ENCODE measurements at regions not wholly inside any gene's neighbourhood (a gene's known extent, or its start where the extent isn't known, plus 50 kb on each side); places are given as distances from the start of the nearest gene placed in this dataset.

DNA sequence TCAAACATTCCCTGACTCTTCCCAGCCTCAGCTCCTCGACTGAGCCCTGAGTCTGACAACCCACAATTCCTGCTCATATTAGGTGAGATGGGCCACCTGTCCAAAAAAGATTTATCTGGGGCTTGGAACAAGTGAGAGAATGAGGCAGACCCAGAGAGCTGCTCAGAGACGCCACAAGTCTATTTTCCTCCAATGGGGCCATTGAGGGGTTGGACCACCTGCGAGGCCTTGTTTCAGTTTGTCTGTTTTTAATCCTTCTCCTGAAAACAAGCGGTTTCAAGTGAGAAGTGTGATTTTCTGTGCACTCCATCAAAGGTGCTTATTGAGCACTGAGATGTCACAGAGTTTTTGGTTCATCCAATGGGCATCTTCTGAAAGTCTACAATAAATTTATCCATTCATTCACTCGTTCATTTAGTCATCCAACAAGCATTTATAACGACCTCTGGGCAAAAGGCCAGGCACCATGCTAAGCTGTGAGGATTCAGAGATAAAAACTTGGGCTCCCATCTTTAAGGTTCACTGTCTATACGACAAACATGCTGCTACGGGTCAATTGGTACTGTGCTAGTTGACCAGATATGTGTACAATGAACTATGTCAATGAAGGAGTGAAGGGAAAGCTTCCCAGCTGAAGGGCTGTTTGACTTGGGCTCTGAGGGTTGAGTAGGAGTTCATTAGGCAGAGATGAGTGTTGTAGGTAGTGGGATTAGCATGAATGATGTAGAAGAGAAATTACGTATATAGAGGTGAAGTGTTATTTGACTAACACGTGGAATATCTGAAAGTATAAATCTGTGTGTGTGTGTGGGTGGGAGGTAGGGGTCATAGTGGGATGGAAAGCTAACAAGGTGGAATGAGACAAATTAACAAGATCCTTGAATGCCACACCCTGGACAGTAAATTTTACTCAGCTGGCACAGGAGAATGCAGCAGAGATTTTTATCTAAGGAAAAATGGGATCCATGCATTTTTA is 168.9 kb downstream of the MIAT start:
- H3K9ac ChIP-seq (ENCODE audit: low read length), result no peak overlapping the region
- WGBS (ENCODE audit: extremely low coverage, insufficient coverage, low lambda C conversion rate), result 100% methylated on average over 2 of the region's 10 CpGs

DNA sequence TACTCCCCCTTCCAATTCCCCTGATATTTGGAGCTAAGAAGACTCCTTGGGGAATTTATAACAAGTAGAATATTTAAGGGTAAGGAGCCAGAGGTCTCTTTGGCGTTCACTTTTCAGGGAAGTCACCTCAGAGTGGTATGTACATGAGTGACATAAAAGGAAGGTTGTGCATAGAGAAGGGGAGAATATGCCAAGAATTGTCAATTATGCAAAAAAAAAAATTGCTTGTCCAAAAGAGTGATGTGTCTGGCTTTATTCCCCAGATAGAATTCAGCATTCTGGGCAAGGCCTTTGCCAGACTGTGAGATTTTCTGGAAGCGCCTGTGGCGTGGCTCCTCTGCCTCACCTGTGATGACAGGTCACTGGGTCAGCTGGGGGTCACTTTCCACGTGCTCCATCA is 170.2 kb downstream of the MIAT start:
- Histone ChIP-seq H3K36me3 (ENCODE audit: control insufficient read depth, insufficient read depth, low read length) (no peaks in the 10 kb centered on the region), H3K56ac (ENCODE audit: low read length) (no peak overlapping the region), H3K23ac (ENCODE audit: low read length) (no peak overlapping the region), H3K18ac (ENCODE audit: low read length) (no peak overlapping the region), H3K9ac (ENCODE audit: low read length) (no peak overlapping the region), H4K5ac (ENCODE audit: low read length) (no peak overlapping the region), H3K4me2 (ENCODE audit: low read length) (no peak overlapping the region), H3K27me3 (ENCODE audit: insufficient read depth, low read length, poor library complexity) (no peaks in the 10 kb centered on the region), H3K4ac (ENCODE audit: low read depth, low read length) (no peak overlapping the region), H4K8ac (ENCODE audit: low read depth, low read length) (no peak overlapping the region), H3K4me1 (ENCODE audit: control insufficient read depth, low read depth, low read length) (no peaks in the 10 kb centered on the region), H2AK5ac (ENCODE audit: low read length) (no peak overlapping the region), H3K79me2 (ENCODE audit: control insufficient read depth, insufficient read depth, low read length) (no peaks in the 10 kb centered on the region), H3K27ac (ENCODE audit: low read depth, low read length) (no peak overlapping the region), H2BK15ac (replicated peaks; ENCODE audit: low read depth) (no peak overlapping the region), H3K4me3 (ENCODE audit: low read length) (no peak overlapping the region), H2BK5ac (ENCODE audit: low read length) (no peak overlapping the region), H3K79me1 (ENCODE audit: low read length) (no peaks in the 10 kb centered on the region), H2BK120ac (ENCODE audit: low read depth, low read length) (no peak overlapping the region)
- no peak for DNase-seq
- WGBS (ENCODE audit: extremely low coverage, insufficient coverage, low lambda C conversion rate), result no CpG with 5 or more reads among the region's 4 CpGs

More for the DNA sequence above, 168.9 kb downstream of the MIAT start:
- Histone ChIP-seq H3K27ac (ENCODE audit: low read depth, low read length) (no peak overlapping the region), H4K5ac (ENCODE audit: low read length) (no peak overlapping the region), H3K18ac (ENCODE audit: low read length) (no peak overlapping the region), H2BK15ac (replicated peaks; ENCODE audit: low read depth) (no peak overlapping the region), H3K4me3 (ENCODE audit: low read length) (no peak overlapping the region), H3K36me3 (ENCODE audit: control insufficient read depth, insufficient read depth, low read length) (no peaks in the 10 kb centered on the region), H3K56ac (ENCODE audit: low read length) (no peak overlapping the region), H3K79me2 (ENCODE audit: control insufficient read depth, insufficient read depth, low read length) (no peaks in the 10 kb centered on the region), H2BK120ac (ENCODE audit: low read depth, low read length) (no peak overlapping the region), H3K4ac (ENCODE audit: low read depth, low read length) (no peak overlapping the region), H4K8ac (ENCODE audit: low read depth, low read length) (no peak overlapping the region), H3K4me2 (ENCODE audit: low read length) (no peak overlapping the region), H3K4me1 (ENCODE audit: control insufficient read depth, low read depth, low read length) (no peaks in the 10 kb centered on the region), H3K23ac (ENCODE audit: low read length) (no peak overlapping the region), H2AK5ac (ENCODE audit: low read length) (no peak overlapping the region), H3K27me3 (ENCODE audit: insufficient read depth, low read length, poor library complexity) (no peaks in the 10 kb centered on the region), H3K79me1 (ENCODE audit: low read length) (no peaks in the 10 kb centered on the region), H2BK5ac (ENCODE audit: low read length) (no peak overlapping the region)
- DNase-seq, result no peak

DNA sequence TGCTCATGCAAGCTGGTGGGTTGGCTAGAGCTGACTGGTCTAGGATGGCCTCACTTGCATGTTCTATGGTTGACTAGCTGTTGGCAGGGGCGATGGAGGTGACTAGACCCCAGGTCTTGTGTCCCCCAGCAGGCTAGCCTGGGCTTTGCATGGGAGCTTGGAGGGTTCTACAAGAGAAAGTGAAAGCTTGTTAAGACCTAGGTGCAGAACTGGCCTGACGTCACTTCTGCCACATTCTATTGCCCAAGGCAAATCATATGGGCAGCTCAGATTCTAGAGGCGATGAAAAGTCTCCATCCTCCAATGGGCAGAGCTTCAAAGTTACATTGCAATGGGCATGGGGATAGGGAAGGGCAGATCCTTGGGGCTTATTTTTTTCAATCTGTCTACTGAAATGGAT is 170.9 kb downstream of the MIAT start:
- no peak overlapping the region for H2BK5ac ChIP-seq (ENCODE audit: low read length)
- no peak overlapping the region for H3K27ac ChIP-seq (ENCODE audit: low read depth, low read length)
- H3K4me1 ChIP-seq (ENCODE audit: control insufficient read depth, low read depth, low read length), result no peaks in the 10 kb centered on the region
- no peak overlapping the region for H3K23ac ChIP-seq (ENCODE audit: low read length)
- H2BK120ac ChIP-seq (ENCODE audit: low read depth, low read length), result no peak overlapping the region
- H3K79me2 ChIP-seq (ENCODE audit: control insufficient read depth, insufficient read depth, low read length), result no peaks in the 10 kb centered on the region
- no peak overlapping the region for H3K9ac ChIP-seq (ENCODE audit: low read length)
- no peak overlapping the region for H2BK15ac ChIP-seq (replicated peaks; ENCODE audit: low read depth)
- no peak overlapping the region for H3K18ac ChIP-seq (ENCODE audit: low read length)
- DNase-seq, result no peak
- H3K79me1 ChIP-seq (ENCODE audit: low read length), result no peaks in the 10 kb centered on the region
- no CpG with 5 or more reads among the region's 3 CpGs for WGBS (ENCODE audit: extremely low coverage, insufficient coverage, low lambda C conversion rate)
- no peak overlapping the region for H3K4me2 ChIP-seq (ENCODE audit: low read length)
- H3K56ac ChIP-seq (ENCODE audit: low read length), result no peak overlapping the region
- no peaks in the 10 kb centered on the region for H3K27me3 ChIP-seq (ENCODE audit: insufficient read depth, low read length, poor library complexity)
- H2AK5ac ChIP-seq (ENCODE audit: low read length), result no peak overlapping the region
- H3K4ac ChIP-seq (ENCODE audit: low read depth, low read length), result no peak overlapping the region
- no peak overlapping the region for H3K4me3 ChIP-seq (ENCODE audit: low read length)
- no peaks in the 10 kb centered on the region for H3K36me3 ChIP-seq (ENCODE audit: control insufficient read depth, insufficient read depth, low read length)
- H4K5ac ChIP-seq (ENCODE audit: low read length), result no peak overlapping the region
- no peak overlapping the region for H4K8ac ChIP-seq (ENCODE audit: low read depth, low read length)

DNA sequence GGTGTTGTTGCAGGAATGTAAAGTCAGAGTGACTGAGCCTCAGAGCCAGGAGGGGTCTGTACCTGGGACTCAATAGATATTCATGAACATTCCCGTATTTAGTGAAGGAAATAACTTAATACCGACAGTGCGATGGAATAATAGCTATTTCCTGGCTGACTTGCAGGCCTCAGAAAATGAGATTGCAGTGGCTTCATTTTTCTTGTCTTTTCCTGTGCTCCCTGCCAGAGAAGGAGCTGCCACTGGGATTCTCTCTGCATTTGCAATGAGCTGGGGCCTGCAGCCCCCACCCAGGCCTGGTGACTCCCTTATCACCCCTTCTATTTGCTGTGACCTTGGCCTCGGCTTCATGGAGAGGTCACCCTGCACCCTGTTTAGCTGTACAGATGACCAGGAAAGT is 173.4 kb downstream of the MIAT start:
- DNase-seq, result no peak

DNA sequence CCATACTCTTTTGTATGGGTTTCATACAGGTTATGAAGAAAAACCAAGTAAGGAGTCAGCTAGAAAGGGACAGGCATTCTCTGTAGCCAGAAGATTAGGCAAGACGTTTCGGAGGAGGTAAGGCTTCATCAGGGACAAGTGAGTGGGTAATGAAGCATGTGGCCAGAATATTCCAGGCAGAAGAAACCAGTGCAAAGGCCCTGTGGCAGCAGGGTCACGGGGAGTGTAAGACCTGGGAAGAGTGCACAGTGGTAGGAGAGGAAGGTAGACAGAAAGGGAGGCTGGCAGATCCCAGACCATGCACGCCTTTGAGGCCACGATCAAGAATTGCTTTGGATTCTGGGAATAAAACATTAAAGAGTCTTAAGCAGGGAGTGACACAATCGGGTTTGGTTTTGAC is 177.6 kb downstream of the MIAT start:
- Histone ChIP-seq H2BK15ac (replicated peaks; ENCODE audit: low read depth) (no peak overlapping the region), H3K9ac (ENCODE audit: low read length) (no peak overlapping the region), H3K4me2 (ENCODE audit: low read length) (no peak overlapping the region), H3K4me3 (ENCODE audit: low read length) (no peak overlapping the region), H3K27me3 (ENCODE audit: insufficient read depth, low read length, poor library complexity) (no peaks in the 10 kb centered on the region), H3K4me1 (ENCODE audit: control insufficient read depth, low read depth, low read length) (peaks cover 4% of the 10 kb centered on the region), H4K5ac (ENCODE audit: low read length) (no peak overlapping the region), H3K18ac (ENCODE audit: low read length) (no peak overlapping the region), H4K8ac (ENCODE audit: low read depth, low read length) (no peak overlapping the region), H3K23ac (ENCODE audit: low read length) (no peak overlapping the region), H2AK5ac (ENCODE audit: low read length) (no peak overlapping the region), H3K36me3 (ENCODE audit: control insufficient read depth, insufficient read depth, low read length) (no peaks in the 10 kb centered on the region), H3K79me2 (ENCODE audit: control insufficient read depth, insufficient read depth, low read length) (no peaks in the 10 kb centered on the region), H3K79me1 (ENCODE audit: low read length) (no peaks in the 10 kb centered on the region), H3K56ac (ENCODE audit: low read length) (no peak overlapping the region), H2BK120ac (ENCODE audit: low read depth, low read length) (no peak overlapping the region), H3K27ac (ENCODE audit: low read depth, low read length) (no peak overlapping the region), H2BK5ac (ENCODE audit: low read length) (no peak overlapping the region), H3K4ac (ENCODE audit: low read depth, low read length) (no peak overlapping the region)
- DNase-seq, result no peak
- no CpG with 5 or more reads among the region's 6 CpGs for WGBS (ENCODE audit: extremely low coverage, insufficient coverage, low lambda C conversion rate)

More for the DNA sequence above, 173.4 kb downstream of the MIAT start:
- H2BK120ac ChIP-seq (ENCODE audit: low read depth, low read length), result no peak overlapping the region
- H2BK5ac ChIP-seq (ENCODE audit: low read length), result no peak overlapping the region
- H3K23ac ChIP-seq (ENCODE audit: low read length), result no peak overlapping the region
- no peak overlapping the region for H3K27ac ChIP-seq (ENCODE audit: low read depth, low read length)
- no peak overlapping the region for H2AK5ac ChIP-seq (ENCODE audit: low read length)
- H2BK15ac ChIP-seq (replicated peaks; ENCODE audit: low read depth), result no peak overlapping the region
- no peaks in the 10 kb centered on the region for H3K36me3 ChIP-seq (ENCODE audit: control insufficient read depth, insufficient read depth, low read length)
- H3K27me3 ChIP-seq (ENCODE audit: insufficient read depth, low read length, poor library complexity), result no peaks in the 10 kb centered on the region
- H3K79me2 ChIP-seq (ENCODE audit: control insufficient read depth, insufficient read depth, low read length), result no peaks in the 10 kb centered on the region
- H3K79me1 ChIP-seq (ENCODE audit: low read length), result no peaks in the 10 kb centered on the region
- no peak overlapping the region for H4K5ac ChIP-seq (ENCODE audit: low read length)
- H3K18ac ChIP-seq (ENCODE audit: low read length), result no peak overlapping the region
- no peak overlapping the region for H4K8ac ChIP-seq (ENCODE audit: low read depth, low read length)
- no peak overlapping the region for H3K9ac ChIP-seq (ENCODE audit: low read length)
- H3K4me3 ChIP-seq (ENCODE audit: low read length), result no peak overlapping the region
- no peaks in the 10 kb centered on the region for H3K4me1 ChIP-seq (ENCODE audit: control insufficient read depth, low read depth, low read length)
- no peak overlapping the region for H3K56ac ChIP-seq (ENCODE audit: low read length)
- WGBS (ENCODE audit: extremely low coverage, insufficient coverage, low lambda C conversion rate), result no CpG with 5 or more reads among the region's 4 CpGs
- no peak overlapping the region for H3K4me2 ChIP-seq (ENCODE audit: low read length)
- no peak overlapping the region for H3K4ac ChIP-seq (ENCODE audit: low read depth, low read length)

Measured in mesendoderm (in vitro differentiated cells).